ENCODE measurements at regions not wholly inside any gene's neighbourhood (a gene's known extent, or its start where the extent isn't known, plus 50 kb on each side); places are given as distances from the start of the nearest gene placed in this dataset.
A peak's percentile ranks its signal among the peaks of the same experiment; 100 is the strongest.

- H3K27me3 Mint-ChIP-seq (ENCODE audit: insufficient read depth, unreplicated experiment), result no peaks in the 10 kb centered on the region
- H3K4me1 Mint-ChIP-seq (ENCODE audit: insufficient read depth, unreplicated experiment), result no peaks in the 10 kb centered on the region
- POLR2A ChIA-PET, result no interaction called here
- DNase-seq (ENCODE audit: unreplicated experiment), result no peak
- no peak for TF ChIP-seq CTCF (IDR thresholded peaks at IDR 0.05; ENCODE audit: unreplicated experiment)
- H3K9me3 Mint-ChIP-seq (ENCODE audit: unreplicated experiment), result no peaks in the 10 kb centered on the region
- no TSS peak for BruUV-seq (replicated peaks)
- H3K36me3 Mint-ChIP-seq (ENCODE audit: insufficient read depth, unreplicated experiment), result no peaks in the 10 kb centered on the region
- CTCF ChIA-PET, result no interaction called here
- intact Hi-C loops (cut with micrococcal nuclease), result no loop called here
- no peak overlapping the region for H3K27ac Mint-ChIP-seq (ENCODE audit: low read depth, unreplicated experiment)
- H3K4me3 Mint-ChIP-seq (ENCODE audit: unreplicated experiment), result no peak overlapping the region
These were observed 80.4 kb downstream of the HSPH1 start for GRCh38 chr13:31081316-31081715.

- intact Hi-C loops (cut with micrococcal nuclease), result no loop called here
- Mint-ChIP-seq H3K9me3 (ENCODE audit: unreplicated experiment) (no peaks in the 10 kb centered on the region), H3K27me3 (ENCODE audit: insufficient read depth, unreplicated experiment) (no peaks in the 10 kb centered on the region), H3K27ac (ENCODE audit: low read depth, unreplicated experiment) (no peak overlapping the region), H3K4me3 (ENCODE audit: unreplicated experiment) (no peak overlapping the region), H3K36me3 (ENCODE audit: insufficient read depth, unreplicated experiment) (no peaks in the 10 kb centered on the region), H3K4me1 (ENCODE audit: insufficient read depth, unreplicated experiment) (no peaks in the 10 kb centered on the region)
- POLR2A ChIA-PET, result interaction anchor here (0.6 to 1.6 kb wide), 4 partner anchors 18 to 68 kb away, joined by 3 to 5 read pairs (median 4); no protein-coding TSS in a partner anchor
- no peak for DNase-seq (ENCODE audit: unreplicated experiment)
- no TSS peak for BruUV-seq (replicated peaks)
- CTCF ChIA-PET, result no interaction called here
- no peak for TF ChIP-seq CTCF (IDR thresholded peaks at IDR 0.05; ENCODE audit: unreplicated experiment)
These were observed 86.9 kb downstream of the HSPH1 start for GRCh38 chr13:31074756-31075155.

GRCh38 chr13:31073859-31074718 is 87.6 kb downstream of the HSPH1 start:
- BruUV-seq (replicated peaks), result no TSS peak
- Mint-ChIP-seq H3K36me3 (ENCODE audit: insufficient read depth, unreplicated experiment) (no peaks in the 10 kb centered on the region), H3K4me1 (ENCODE audit: insufficient read depth, unreplicated experiment) (no peaks in the 10 kb centered on the region), H3K4me3 (ENCODE audit: unreplicated experiment) (no peak overlapping the region), H3K27me3 (ENCODE audit: insufficient read depth, unreplicated experiment) (no peaks in the 10 kb centered on the region), H3K27ac (ENCODE audit: low read depth, unreplicated experiment) (no peak overlapping the region), H3K9me3 (ENCODE audit: unreplicated experiment) (no peaks in the 10 kb centered on the region)
- POLR2A ChIA-PET, result interaction anchor here (0.6 to 1.6 kb wide), 5 partner anchors 12 to 69 kb away, joined by 3 to 5 read pairs (median 4); no protein-coding TSS in a partner anchor
- CTCF ChIA-PET, result interaction anchor here (1.1 kb wide), 1 partner anchor 29 kb away, joined by 4 read pairs; no protein-coding TSS in a partner anchor
- peak; percentile 34 for DNase-seq (ENCODE audit: unreplicated experiment)
- intact Hi-C loops (cut with micrococcal nuclease), result no loop called here
- no peak for TF ChIP-seq CTCF (IDR thresholded peaks at IDR 0.05; ENCODE audit: unreplicated experiment)

- CTCF ChIA-PET, result no interaction called here
- POLR2A ChIA-PET, result no interaction called here
These were observed 89.7 kb downstream of the HSPH1 start for GRCh38 chr13:31072041-31072440.

More at GRCh38 chr13:31072041-31072440, 89.7 kb downstream of the HSPH1 start:
- Mint-ChIP-seq H3K4me1 (ENCODE audit: insufficient read depth, unreplicated experiment) (peaks cover 15% of the 10 kb centered on the region), H3K27ac (ENCODE audit: low read depth, unreplicated experiment) (no peak overlapping the region), H3K36me3 (ENCODE audit: insufficient read depth, unreplicated experiment) (no peaks in the 10 kb centered on the region), H3K4me3 (ENCODE audit: unreplicated experiment) (no peak overlapping the region), H3K9me3 (ENCODE audit: unreplicated experiment) (no peaks in the 10 kb centered on the region), H3K27me3 (ENCODE audit: insufficient read depth, unreplicated experiment) (no peaks in the 10 kb centered on the region)
- BruUV-seq (replicated peaks), result no TSS peak
- TF ChIP-seq CTCF (IDR thresholded peaks at IDR 0.05; ENCODE audit: unreplicated experiment), result no peak
- intact Hi-C loops (cut with micrococcal nuclease), result no loop called here
- DNase-seq (ENCODE audit: unreplicated experiment), result peak; percentile 13
